OCI-LY1 (cell line): ENCODE measurements at regions not wholly inside any gene's neighbourhood (a gene's known extent, or its start where the extent isn't known, plus 50 kb on each side); places are given as distances from the start of the nearest gene placed in this dataset.

ENCODE experiments used
- CTCF ChIP-seq: fragments of 200-600 bp; sonication (generic), shearing (Covaris generic); IDR thresholded peaks from 2 replicates; pipeline ENCODE4 v1.5.1; 2017; ENCODE audit warnings: mild to moderate bottlenecking, antibody characterized with exemption, low read length, moderate library complexity, mixed read lengths
- EZH2 ChIP-seq: fragments of 200-600 bp; sonication (generic), shearing (Covaris generic); IDR thresholded peaks from 2 replicates; pipeline ENCODE4 v1.8.0; 2017; ENCODE audit warnings: borderline replicate concordance, mixed run types, mild to moderate bottlenecking, antibody characterized with exemption, low read length, moderate library complexity, mixed read lengths

GRCh38 chr13:54879036-54879435 is 1850.4 kb downstream of the OLFM4 start:
- TF ChIP-seq CTCF = no peak
- TF ChIP-seq EZH2 = no peak
